ENCODE measurements at regions not wholly inside any gene's neighbourhood (a gene's known extent, or its start where the extent isn't known, plus 50 kb on each side); places are given as distances from the start of the nearest gene placed in this dataset.
"Not testable (repeated sequence)": the region's sequence is repeated elsewhere in the genome, so short reads cannot be mapped to it uniquely, and the experiment has no call there.

DNA sequence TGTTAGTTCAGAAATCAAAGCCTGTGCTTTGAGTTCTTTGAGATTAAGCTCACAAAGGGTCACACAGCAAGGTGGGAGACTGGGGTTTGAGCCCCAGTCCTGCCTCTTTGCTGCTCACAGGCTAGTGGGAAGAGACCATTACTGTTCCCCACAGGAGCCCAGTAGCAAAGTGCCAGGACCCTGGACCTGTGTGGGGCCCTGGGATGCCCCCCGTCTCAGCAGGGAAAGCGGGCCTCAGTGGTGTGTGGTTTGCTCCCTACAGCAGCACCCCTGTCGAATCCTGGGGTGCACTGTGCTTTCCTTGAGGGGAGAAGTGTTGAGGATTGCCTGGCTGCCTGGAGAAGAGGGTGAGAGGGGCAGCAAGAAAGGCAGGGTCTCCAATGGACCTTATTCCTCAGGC, 239.4 kb downstream of the ANKRD30B start:
- CTCF ChIA-PET; POLR2A ChIA-PET; H3K27ac Mint-ChIP-seq; H3K4me1 Mint-ChIP-seq (ENCODE audit: low read depth); H3K4me3 Mint-ChIP-seq; DNase-seq; H3K36me3 Mint-ChIP-seq; intact Hi-C loops (cut with micrococcal nuclease); H3K9me3 Mint-ChIP-seq; H3K27me3 Mint-ChIP-seq: not testable (repeated sequence)

DNA sequence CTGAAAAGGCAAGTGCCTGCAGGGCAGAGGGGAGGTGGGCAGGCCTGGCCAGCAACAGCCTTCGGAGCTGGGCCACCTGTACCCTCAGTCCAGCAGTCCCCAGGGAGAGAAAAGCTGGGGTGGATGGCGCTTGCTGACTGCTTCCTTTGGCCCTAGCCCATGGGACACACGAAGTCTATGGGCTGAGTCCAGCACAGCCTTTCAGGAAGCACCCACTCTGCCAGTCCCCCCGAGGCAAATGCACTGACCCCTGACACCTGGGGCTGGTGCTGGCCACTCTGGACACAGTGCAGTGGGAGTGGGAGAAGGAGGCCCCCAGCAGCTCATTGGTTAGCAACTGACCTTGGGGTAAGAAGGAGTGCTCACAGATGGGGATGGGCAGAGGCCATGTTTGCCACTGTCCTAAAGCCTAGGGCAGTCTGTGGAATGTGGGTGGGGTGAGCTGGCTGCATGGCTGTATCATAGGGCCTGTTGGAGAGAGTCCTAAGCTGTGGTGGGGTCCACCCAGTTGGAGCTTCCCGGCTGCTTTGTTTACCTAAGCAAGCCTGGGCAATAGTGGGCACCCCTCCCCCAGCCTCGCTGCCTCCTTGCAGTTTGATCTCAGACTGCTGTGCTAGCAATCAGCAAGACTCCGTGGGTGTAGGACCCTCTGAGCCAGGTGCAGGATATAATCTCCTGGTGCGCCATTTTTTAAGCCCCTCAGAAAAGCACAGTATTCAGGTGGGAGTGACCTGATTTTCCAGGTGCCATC, 240.2 kb downstream of the ANKRD30B start:
- H3K27ac Mint-ChIP-seq; H3K4me1 Mint-ChIP-seq (ENCODE audit: low read depth); H3K4me3 Mint-ChIP-seq; POLR2A ChIA-PET; intact Hi-C loops (cut with micrococcal nuclease); H3K27me3 Mint-ChIP-seq; DNase-seq; H3K9me3 Mint-ChIP-seq; H3K36me3 Mint-ChIP-seq; CTCF ChIA-PET: not testable (repeated sequence)

DNA sequence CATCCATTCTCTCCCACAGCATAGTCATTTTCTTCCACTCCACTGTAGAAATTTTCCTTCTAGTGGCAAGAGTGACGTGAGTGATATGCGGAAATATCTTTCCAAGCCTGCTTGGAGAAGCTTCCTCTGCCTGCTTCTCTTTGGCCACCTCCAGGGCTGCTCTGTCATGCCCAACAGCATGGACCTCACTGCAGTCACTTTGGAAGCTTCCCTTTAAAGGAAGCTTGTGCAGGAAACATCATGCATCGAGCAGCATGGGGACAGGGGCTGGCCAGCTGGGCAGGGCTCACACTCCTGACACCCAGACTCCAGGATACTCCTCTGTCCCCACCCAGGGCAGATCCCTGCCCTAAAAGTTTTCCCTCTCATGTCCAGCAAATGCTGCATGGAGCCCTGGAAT, 241.6 kb downstream of the ANKRD30B start:
- H3K9me3 Mint-ChIP-seq; H3K27me3 Mint-ChIP-seq; POLR2A ChIA-PET; intact Hi-C loops (cut with micrococcal nuclease); H3K4me3 Mint-ChIP-seq; DNase-seq; H3K27ac Mint-ChIP-seq; H3K36me3 Mint-ChIP-seq; H3K4me1 Mint-ChIP-seq (ENCODE audit: low read depth): not testable (repeated sequence)
- CTCF ChIA-PET: interaction anchor here (1.1 kb wide), 1 partner anchor 11 kb away, joined by 3 read pairs; no protein-coding TSS in a partner anchor

DNA sequence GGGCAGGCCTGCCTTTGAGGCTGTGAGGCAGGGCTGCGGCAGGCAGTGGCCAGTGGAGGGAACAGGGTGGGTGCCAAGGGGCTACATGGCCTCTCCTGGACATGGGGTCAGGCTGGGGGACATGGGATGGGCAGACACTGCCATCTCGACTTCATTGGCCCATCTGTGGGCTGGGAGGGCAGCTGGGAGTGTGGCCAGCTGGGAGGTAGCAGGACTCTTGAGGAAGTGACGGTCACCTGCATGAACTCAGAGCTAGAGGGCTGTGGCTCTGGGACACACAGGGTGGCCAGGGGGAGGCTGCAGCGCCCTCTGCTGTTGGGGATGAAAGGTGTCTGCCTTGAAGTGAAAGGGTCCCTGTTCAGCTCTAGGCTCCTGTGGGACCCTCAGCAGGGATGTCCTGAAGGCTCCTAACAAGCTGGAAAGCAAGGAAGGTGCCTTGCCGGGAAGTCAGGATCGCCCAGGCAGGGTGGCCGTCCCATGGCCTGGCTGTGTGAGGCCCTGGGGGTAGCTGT, 244.0 kb downstream of the ANKRD30B start:
- H3K36me3 Mint-ChIP-seq; H3K27ac Mint-ChIP-seq; H3K4me3 Mint-ChIP-seq; POLR2A ChIA-PET; H3K9me3 Mint-ChIP-seq; H3K27me3 Mint-ChIP-seq; intact Hi-C loops (cut with micrococcal nuclease); H3K4me1 Mint-ChIP-seq (ENCODE audit: low read depth): not testable (repeated sequence)
- CTCF ChIA-PET: interaction anchor here (0.8 kb wide), 1 partner anchor 13 kb away, joined by 3 read pairs; no protein-coding TSS in a partner anchor
- peak; percentile 18 for DNase-seq

DNA sequence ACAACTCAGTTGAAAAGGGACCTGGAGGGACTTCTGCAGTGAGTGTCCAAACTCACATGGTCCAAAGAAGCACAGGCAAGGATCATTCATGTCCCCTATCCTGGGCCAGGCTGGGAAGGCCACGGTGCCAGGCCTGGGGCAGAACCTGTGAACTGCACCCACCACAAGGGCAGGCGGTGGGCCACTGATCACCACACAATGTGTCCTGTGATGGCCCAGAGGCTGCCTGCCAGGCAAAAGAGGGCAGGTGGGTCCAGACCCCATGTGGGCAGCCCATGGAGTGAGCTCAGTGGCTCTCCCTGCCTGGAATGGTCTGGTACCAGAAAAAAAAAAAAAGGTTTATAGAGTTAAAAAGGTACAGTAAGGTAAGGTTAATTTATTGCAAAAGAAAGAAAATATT, 244.8 kb downstream of the ANKRD30B start:
- H3K9me3 Mint-ChIP-seq; H3K4me3 Mint-ChIP-seq; H3K4me1 Mint-ChIP-seq (ENCODE audit: low read depth); POLR2A ChIA-PET; H3K36me3 Mint-ChIP-seq; CTCF ChIA-PET; intact Hi-C loops (cut with micrococcal nuclease); DNase-seq; H3K27ac Mint-ChIP-seq; H3K27me3 Mint-ChIP-seq: not testable (repeated sequence)

DNA sequence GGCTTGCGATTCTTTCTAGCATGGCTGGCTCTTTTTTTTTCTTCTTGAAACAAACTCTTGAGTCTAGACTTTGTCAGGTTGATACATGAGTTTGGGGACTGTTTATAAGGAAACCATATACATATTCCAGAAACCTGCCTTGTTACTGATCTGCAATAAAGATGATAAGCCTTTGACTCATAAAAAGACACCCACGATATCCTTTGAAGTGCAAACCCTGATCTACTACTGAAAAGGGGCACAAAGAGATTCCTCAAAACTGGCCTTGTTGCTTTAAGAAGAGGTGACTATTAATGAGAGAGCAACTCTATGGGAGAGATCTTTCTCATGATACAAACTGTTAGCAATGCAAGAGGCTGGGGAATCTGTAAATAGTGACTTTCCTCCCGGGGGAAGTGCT, 247.1 kb downstream of the ANKRD30B start:
- CTCF ChIA-PET; POLR2A ChIA-PET; DNase-seq; intact Hi-C loops (cut with micrococcal nuclease); H3K4me3 Mint-ChIP-seq; H3K27ac Mint-ChIP-seq; H3K36me3 Mint-ChIP-seq; H3K9me3 Mint-ChIP-seq; H3K27me3 Mint-ChIP-seq; H3K4me1 Mint-ChIP-seq (ENCODE audit: low read depth): not testable (repeated sequence)

DNA sequence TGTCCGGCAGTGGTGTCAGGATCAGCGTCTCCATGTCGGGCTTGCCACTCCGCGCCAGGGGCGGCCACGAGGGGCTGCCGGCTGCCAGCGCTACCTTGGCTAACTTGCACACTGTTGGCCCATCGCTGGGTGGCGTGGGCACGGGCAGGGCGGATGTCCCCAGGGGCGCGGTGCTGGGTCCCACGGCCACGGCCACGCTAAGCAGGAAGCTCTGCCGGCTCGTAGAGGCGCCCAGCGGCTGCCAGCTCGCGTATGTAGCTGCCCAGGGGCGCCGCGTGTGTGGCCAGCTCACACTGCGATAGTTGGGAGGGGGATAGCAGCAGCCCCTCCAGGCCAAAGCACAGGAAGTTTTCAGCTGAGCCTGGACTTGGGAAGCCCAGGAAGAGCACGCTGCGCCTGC, 249.4 kb downstream of the ANKRD30B start:
- intact Hi-C loops (cut with micrococcal nuclease): no loop called here
- Mint-ChIP-seq H3K4me3 (no peak overlapping the region), H3K36me3 (no peaks in the 10 kb centered on the region), H3K4me1 (ENCODE audit: low read depth) (no peaks in the 10 kb centered on the region), H3K27ac (no peak overlapping the region), H3K9me3 (no peaks in the 10 kb centered on the region), H3K27me3 (no peaks in the 10 kb centered on the region)
- ChIA-PET CTCF (no interaction called here), POLR2A (no interaction called here)
- DNase-seq: no peak

DNA sequence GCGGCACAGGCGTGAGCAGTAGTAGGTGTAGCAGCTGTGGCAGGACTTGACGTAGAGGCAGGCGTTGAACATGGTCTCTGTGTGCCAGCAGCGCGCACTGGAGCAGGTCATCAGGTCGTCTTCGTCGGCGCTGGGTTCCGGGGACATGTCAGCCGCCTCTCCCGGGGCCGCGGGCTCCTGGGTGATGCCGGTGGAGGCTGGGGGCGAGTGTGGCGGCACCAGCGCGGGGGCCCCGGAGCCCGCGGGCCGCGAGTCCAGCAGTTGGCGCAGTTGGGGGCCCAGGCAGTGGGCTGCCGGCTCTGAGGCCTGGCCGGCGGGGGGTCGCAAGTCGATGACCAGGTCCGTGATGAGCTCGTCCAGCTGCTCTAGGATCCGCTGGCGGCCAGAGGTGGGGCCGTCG, 249.9 kb downstream of the ANKRD30B start:
- POLR2A ChIA-PET; H3K36me3 Mint-ChIP-seq; H3K4me3 Mint-ChIP-seq; intact Hi-C loops (cut with micrococcal nuclease); H3K27ac Mint-ChIP-seq; H3K9me3 Mint-ChIP-seq; H3K27me3 Mint-ChIP-seq; DNase-seq; CTCF ChIA-PET; H3K4me1 Mint-ChIP-seq (ENCODE audit: low read depth): not testable (repeated sequence)

DNA sequence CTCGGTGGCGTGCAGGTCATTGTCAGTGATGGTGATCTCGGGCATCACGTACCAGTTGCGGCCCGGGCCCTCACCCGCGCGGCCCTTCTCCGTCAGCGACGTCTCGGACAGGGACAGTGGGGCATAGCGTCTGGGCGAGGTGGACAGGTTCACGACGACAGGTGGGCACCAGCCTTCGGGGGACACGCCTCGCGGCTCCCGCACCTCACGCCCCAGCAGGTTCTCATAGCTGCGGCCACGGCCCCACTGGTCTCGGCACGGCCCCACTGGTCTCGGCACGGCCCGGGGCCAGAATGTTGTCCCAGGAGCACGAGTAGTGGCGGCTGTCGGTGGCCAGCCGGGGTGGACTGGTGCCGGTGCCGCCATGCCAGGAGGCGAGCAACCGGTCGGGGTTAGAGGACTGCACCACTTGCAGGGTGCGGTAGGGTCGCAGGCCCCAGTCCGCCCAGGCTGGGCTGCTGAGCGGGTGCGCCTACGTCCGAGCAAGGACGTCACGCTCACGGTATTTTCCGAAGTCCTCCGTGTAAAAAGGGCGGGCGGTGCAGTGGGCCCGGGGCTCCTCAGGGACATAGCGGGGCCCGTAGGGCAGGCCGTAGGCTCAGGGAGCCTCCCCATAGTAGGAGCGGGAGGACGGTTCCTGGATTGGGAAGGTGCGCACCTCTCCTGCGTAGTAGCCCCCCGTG, 250.5 kb downstream of the ANKRD30B start:
- H3K27ac Mint-ChIP-seq; H3K4me3 Mint-ChIP-seq; H3K27me3 Mint-ChIP-seq; H3K36me3 Mint-ChIP-seq; intact Hi-C loops (cut with micrococcal nuclease); H3K4me1 Mint-ChIP-seq (ENCODE audit: low read depth); POLR2A ChIA-PET; DNase-seq; CTCF ChIA-PET; H3K9me3 Mint-ChIP-seq: not testable (repeated sequence)

DNA sequence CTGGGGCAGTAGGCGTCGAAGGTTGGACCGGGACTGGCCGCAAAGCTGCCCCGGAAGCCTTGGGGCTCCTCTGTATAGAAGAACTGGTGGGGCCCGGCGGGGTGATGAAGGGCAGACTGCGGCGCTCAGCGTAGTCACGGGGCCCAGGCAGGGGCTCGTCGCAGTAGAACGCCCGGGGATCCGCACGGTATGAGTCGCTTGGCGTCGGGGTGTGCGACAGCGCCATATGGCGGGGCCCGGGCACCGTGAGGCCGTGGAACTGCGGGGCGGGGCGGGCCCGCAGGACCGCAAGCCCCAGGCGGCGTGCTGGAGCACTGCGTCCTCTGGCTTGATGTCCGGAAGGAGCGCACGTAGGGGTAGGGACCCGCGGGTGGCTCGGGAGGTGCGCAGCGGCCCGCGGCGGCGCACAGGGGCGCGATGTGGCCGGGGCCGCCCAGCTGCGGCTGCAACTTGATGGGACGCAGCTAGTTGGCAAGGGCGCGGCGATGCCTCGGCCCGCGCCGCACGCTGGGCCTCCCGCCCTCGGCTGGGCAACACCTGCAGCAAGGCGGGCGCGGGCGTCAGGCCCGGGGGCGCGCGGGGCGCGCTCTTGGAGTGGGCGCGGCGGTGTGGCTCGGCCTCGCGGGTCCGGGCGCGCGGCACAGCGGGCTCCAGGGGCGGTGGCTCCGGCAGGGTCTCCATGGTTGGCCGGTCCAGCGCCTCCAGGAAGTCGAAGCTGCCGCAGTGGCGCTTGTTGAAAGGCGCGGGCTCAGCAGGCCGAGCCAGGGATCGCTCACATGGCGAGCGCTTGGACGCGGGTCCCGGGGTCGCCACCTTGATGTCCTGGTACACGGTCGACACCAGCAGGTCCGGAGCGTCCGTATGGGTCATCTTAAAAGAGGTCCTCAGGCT, 251.4 kb downstream of the ANKRD30B start:
- no peak for DNase-seq
- Mint-ChIP-seq H3K4me1 (ENCODE audit: low read depth) (no peaks in the 10 kb centered on the region), H3K9me3 (no peaks in the 10 kb centered on the region), H3K27ac (no peak overlapping the region), H3K27me3 (no peaks in the 10 kb centered on the region), H3K36me3 (no peaks in the 10 kb centered on the region), H3K4me3 (no peak overlapping the region)
- POLR2A ChIA-PET: no interaction called here
- CTCF ChIA-PET: no interaction called here
- intact Hi-C loops (cut with micrococcal nuclease): no loop called here

DNA sequence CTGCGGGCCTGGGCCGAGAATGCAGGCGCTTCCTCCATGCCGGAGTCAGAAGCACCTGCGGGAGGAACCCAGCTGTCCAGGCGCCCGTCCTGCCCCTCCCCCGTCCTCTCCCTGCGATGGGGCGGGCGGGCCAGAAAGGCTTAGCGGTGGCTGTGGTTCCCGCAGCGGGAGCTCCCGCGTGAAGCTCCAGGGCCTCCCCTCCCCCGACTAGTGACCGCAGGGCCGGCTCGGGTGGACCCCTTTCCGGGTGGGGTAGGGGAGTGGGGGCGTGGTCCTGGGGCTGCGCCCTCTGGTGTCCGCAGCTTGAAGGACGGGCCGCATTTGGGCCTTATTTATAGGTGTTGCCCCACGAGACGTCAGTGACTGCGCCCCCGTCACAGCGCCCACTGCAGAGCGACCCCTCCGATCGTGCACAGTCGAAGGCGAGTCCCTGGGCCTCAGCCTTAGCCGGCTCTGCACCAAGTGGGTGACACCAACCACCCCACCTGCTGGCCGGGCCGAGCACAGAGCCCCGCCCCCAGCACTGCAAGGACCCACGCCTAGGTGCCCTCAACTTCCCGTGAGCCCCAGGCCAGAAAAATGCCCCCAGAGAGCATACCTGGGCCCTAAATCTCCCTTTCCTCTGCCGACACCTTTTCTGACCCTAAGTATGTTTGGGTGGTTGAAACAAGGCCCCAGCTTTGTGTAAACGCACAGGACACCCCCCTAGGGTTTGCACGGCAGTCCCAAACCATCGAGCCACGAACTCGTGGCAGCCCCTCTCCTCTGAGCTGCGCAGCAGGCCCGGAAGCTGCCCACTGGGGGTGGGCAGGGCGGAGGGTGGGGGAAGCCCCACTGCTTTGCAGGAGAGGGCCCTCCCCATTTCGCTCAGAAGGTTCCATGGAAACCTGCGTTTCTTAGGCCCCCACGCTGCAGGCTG, 252.4 kb downstream of the ANKRD30B start:
- H3K4me3 Mint-ChIP-seq; DNase-seq; CTCF ChIA-PET; intact Hi-C loops (cut with micrococcal nuclease); H3K36me3 Mint-ChIP-seq; H3K4me1 Mint-ChIP-seq (ENCODE audit: low read depth); POLR2A ChIA-PET; H3K27me3 Mint-ChIP-seq; H3K9me3 Mint-ChIP-seq; H3K27ac Mint-ChIP-seq: not testable (repeated sequence)
